CD14-positive monocyte (primary cell): ENCODE measurements at regions not wholly inside any gene's neighbourhood (a gene's known extent, or its start where the extent isn't known, plus 50 kb on each side); places are given as distances from the start of the nearest gene placed in this dataset.

Experiments
- DNase-seq, 3 donors: peaks; one replicate each; pipeline ENCODE4 v3.0.0-alpha.2; 2011 to 2022
- H2AFZ ChIP-seq: 2 replicates; pipeline ENCODE4 v1.6.0; 2012; ENCODE audit warnings: mild to moderate bottlenecking, low read depth, low read length, inconsistent platforms; ENCODE audit not compliant: insufficient read depth, poor library complexity, severe bottlenecking
- H3K27ac ChIP-seq, 2 donors: 1 replicate in 1 of 2; 2 replicates in 1 of 2; pipeline ENCODE4 v1.5.1; 2012 to 2013; ENCODE audit warnings: low read length in 2 of 2, control low read depth in 1 of 2, inconsistent platforms in 1 of 2, low read depth in 1 of 2, mild to moderate bottlenecking in 1 of 2
- H3K27me3 ChIP-seq, 2 donors: one replicate each; pipeline versions ENCODE4 v1.6.0 to v1.6.1; 2011 to 2013; ENCODE audit warnings: low read length in 2 of 2; ENCODE audit not compliant: control insufficient read depth in 2 of 2, insufficient read depth in 2 of 2
- H3K36me3 ChIP-seq, 2 donors: replicated peaks in 1 of 2; 1 replicate in 1 of 2; 2 replicates in 1 of 2; pipeline versions ENCODE4 v1.5.1 to v1.6.1; 2012 to 2013; ENCODE audit warnings: low read length in 2 of 2, control low read depth in 1 of 2, inconsistent platforms in 1 of 2, mild to moderate bottlenecking in 1 of 2; ENCODE audit not compliant: insufficient read depth in 2 of 2, control insufficient read depth in 1 of 2
- H3K4me1 ChIP-seq, 2 donors: 1 replicate in 1 of 2; 2 replicates in 1 of 2; pipeline versions ENCODE4 v1.5.1 to v1.6.1; 2012 to 2013; ENCODE audit warnings: low read length in 2 of 2, control low read depth in 1 of 2, inconsistent platforms in 1 of 2, mild to moderate bottlenecking in 1 of 2, moderate library complexity in 1 of 2; ENCODE audit not compliant: insufficient read depth in 2 of 2, control insufficient read depth in 1 of 2
- H3K4me2 ChIP-seq: replicated peaks from 2 replicates; pipeline ENCODE3; 2012; ENCODE audit warnings: low read length, moderate library complexity, mild to moderate bottlenecking; ENCODE audit not compliant: poor library complexity, severe bottlenecking; ENCODE audit errors: extremely low read depth
- H3K4me3 ChIP-seq, 3 experiments: fragments of 200-600 bp in 1 of 3; sonication (generic) in 1 of 3; replicated peaks in 1 of 3; 1 replicate in 2 of 3; 2 replicates in 1 of 3; pipeline ENCODE4 v1.5.1; 2011 to 2013; ENCODE audit warnings: low read length in 3 of 3, mild to moderate bottlenecking in 3 of 3, control low read depth in 2 of 3, low read depth in 2 of 3, inconsistent platforms in 1 of 3, moderate library complexity in 1 of 3
- H3K79me2 ChIP-seq: 2 replicates; pipeline ENCODE4 v1.6.0; 2012; ENCODE audit warnings: mild to moderate bottlenecking, control low read depth, inconsistent platforms, low read length, moderate library complexity; ENCODE audit not compliant: insufficient read depth
- H3K9ac ChIP-seq: 2 replicates; pipeline ENCODE4 v1.6.0; 2017; ENCODE audit warnings: low read length, mild to moderate bottlenecking; ENCODE audit not compliant: insufficient read depth, poor library complexity, severe bottlenecking
- H3K9me3 ChIP-seq, 2 donors: replicated peaks in 1 of 2; 1 replicate in 1 of 2; 2 replicates in 1 of 2; pipeline versions ENCODE4 v1.5.1 to v1.6.1; 2012 to 2013; ENCODE audit warnings: low read length in 2 of 2, control low read depth in 1 of 2; ENCODE audit not compliant: control insufficient read depth in 1 of 2, insufficient read depth in 1 of 2
- H4K20me1 ChIP-seq: 2 replicates; pipeline ENCODE4 v1.6.0; 2012; ENCODE audit warnings: mild to moderate bottlenecking, low read length, control low read depth, moderate library complexity; ENCODE audit not compliant: insufficient read depth
- H3K27ac Mint-ChIP-seq, 7 donors: one replicate each; pipeline ENCODE4 v1.8.0; 2020; ENCODE audit warnings: mild to moderate bottlenecking in 7 of 7, mixed read lengths in 7 of 7, moderate library complexity in 6 of 7, inconsistent platforms in 2 of 7
- H3K27me3 Mint-ChIP-seq, 3 donors: one replicate each; pipeline ENCODE4 v1.8.0; 2021 to 2022; ENCODE audit warnings: low read depth in 3 of 3, mild to moderate bottlenecking in 3 of 3, mixed read lengths in 3 of 3, moderate library complexity in 3 of 3, inconsistent platforms in 1 of 3
- H3K36me3 Mint-ChIP-seq, 2 donors: one replicate each; pipeline ENCODE4 v1.8.0; 2020; ENCODE audit warnings: mixed read lengths in 2 of 2, inconsistent platforms in 1 of 2, mild to moderate bottlenecking in 1 of 2
- H3K4me1 Mint-ChIP-seq: one replicate; pipeline ENCODE4 v1.8.0; 2020; ENCODE audit warnings: mild to moderate bottlenecking, mixed read lengths
- H3K4me3 Mint-ChIP-seq, 2 donors: one replicate each; pipeline ENCODE4 v1.8.0; 2020; ENCODE audit warnings: mild to moderate bottlenecking in 2 of 2, mixed read lengths in 2 of 2, moderate library complexity in 1 of 2
- H3K9me3 Mint-ChIP-seq, 7 donors: one replicate each; pipeline ENCODE4 v1.8.0; 2020 to 2022; ENCODE audit warnings: mixed read lengths in 7 of 7, mild to moderate bottlenecking in 6 of 7, moderate library complexity in 6 of 7, inconsistent platforms in 2 of 7
- WGBS: methylation state at CpG from one replicate; pipeline ENCODE4 v1.1.5; 2013; ENCODE audit warnings: missing lambda C conversion rate; ENCODE audit not compliant: insufficient coverage; 5-methylcytosine and 5-hydroxymethylcytosine counted together
- intact Hi-C, 2 donors: fragments of 100-400 bp; cut with micrococcal nuclease; formaldehyde crosslinking; loops; one replicate each; pipeline versions ENCODE4 v1.15.0 to v1.15.1; 2023
- TF ChIP-seq, protein P1 (sequence below): fragments of 200-600 bp; IDR thresholded peaks from one replicate; pipeline ENCODE4 v1.8.0; 2022; ENCODE audit warnings: antibody characterized with exemption, mild to moderate bottlenecking

DNA sequence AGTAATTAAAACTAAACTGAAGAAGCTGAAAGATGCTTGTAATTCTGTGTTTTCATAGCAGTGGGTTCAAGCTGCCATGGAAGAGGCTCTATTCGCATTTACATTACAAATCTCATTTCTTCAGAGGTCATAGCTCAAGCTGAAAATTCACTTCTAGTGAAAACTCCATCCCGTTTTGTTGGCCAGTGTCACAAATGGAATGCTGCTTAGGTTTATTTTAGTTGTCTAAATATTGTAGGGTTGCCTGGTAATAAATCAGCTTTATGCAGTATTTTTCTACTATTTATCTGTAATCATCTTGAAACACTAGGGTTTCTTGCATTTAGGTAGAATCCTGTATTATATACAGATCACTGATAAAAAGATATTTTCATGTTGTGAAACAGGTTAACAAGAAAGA, 240.6 kb downstream of the PTBP2 start:
- intact Hi-C loops, result no loop called here
- no CpG with 5 or more reads among the region's 2 CpGs for WGBS
- Mint-ChIP-seq H3K4me1 (no peaks in the 10 kb centered on the region), H3K9me3 (no peaks in the 10 kb centered on the region), H3K4me3 (no peak overlapping the region), H3K36me3 (no peaks in the 10 kb centered on the region), H3K27ac (no peak overlapping the region), H3K27me3 (peaks cover 0 to 3% (median 1%) of the 10 kb centered on the region in 3 donors)
- Histone ChIP-seq H3K4me3 (no peak overlapping the region), H3K9ac (no peak overlapping the region), H3K27ac (no peak overlapping the region), H3K79me2 (no peaks in the 10 kb centered on the region), H3K9me3 (no peaks in the 10 kb centered on the region), H3K4me1 (no peaks in the 10 kb centered on the region), H3K4me2 (no peak overlapping the region), H2AFZ (no peak overlapping the region), H3K27me3 (no peaks in the 10 kb centered on the region), H3K36me3 (no peaks in the 10 kb centered on the region), H4K20me1 (no peaks in the 10 kb centered on the region)
- no peak for DNase-seq
- TF ChIP-seq, protein P1, sequence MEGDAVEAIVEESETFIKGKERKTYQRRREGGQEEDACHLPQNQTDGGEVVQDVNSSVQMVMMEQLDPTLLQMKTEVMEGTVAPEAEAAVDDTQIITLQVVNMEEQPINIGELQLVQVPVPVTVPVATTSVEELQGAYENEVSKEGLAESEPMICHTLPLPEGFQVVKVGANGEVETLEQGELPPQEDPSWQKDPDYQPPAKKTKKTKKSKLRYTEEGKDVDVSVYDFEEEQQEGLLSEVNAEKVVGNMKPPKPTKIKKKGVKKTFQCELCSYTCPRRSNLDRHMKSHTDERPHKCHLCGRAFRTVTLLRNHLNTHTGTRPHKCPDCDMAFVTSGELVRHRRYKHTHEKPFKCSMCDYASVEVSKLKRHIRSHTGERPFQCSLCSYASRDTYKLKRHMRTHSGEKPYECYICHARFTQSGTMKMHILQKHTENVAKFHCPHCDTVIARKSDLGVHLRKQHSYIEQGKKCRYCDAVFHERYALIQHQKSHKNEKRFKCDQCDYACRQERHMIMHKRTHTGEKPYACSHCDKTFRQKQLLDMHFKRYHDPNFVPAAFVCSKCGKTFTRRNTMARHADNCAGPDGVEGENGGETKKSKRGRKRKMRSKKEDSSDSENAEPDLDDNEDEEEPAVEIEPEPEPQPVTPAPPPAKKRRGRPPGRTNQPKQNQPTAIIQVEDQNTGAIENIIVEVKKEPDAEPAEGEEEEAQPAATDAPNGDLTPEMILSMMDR, result no peak

DNA sequence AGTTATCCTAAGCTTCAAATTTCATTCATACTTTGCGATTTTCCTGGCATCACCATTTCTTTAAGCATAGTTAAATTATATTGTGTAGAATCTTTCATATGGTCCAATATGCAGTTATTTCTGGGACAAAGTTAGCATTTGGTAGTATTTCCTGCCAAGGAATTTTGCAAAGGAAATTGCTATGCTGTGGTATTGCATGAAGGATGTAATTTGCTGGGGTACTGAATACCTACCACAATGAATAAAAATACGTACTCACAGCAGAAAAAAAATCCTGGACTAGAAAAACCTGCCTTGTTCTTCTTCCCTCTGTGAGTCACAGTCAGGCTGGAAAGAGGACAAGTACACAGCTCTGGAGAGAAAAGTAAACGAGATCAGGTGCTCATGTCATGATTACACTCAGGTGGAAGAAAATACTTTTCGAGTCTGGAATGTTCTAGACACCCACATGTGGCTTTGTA, 241.2 kb downstream of the PTBP2 start:
- 86% methylated on average over 1 of the region's 4 CpGs for WGBS
- Histone ChIP-seq H3K4me3 (no peak overlapping the region), H3K4me2 (no peak overlapping the region), H3K36me3 (no peaks in the 10 kb centered on the region), H3K9me3 (no peaks in the 10 kb centered on the region), H3K9ac (no peak overlapping the region), H3K27me3 (no peaks in the 10 kb centered on the region), H3K27ac (no peak overlapping the region), H3K4me1 (no peaks in the 10 kb centered on the region), H2AFZ (no peak overlapping the region), H3K79me2 (no peaks in the 10 kb centered on the region), H4K20me1 (no peaks in the 10 kb centered on the region)
- Mint-ChIP-seq H3K9me3 (no peaks in the 10 kb centered on the region), H3K27me3 (peaks cover 0 to 5% (median 1%) of the 10 kb centered on the region in 3 donors), H3K4me1 (no peaks in the 10 kb centered on the region), H3K27ac (no peak overlapping the region), H3K36me3 (no peaks in the 10 kb centered on the region), H3K4me3 (no peak overlapping the region)
- DNase-seq, result no peak
- TF ChIP-seq, protein P1, result no peak
- intact Hi-C loops, result no loop called here
